ENCODE measurements at regions not wholly inside any gene's neighbourhood (a gene's known extent, or its start where the extent isn't known, plus 50 kb on each side); places are given as distances from the start of the nearest gene placed in this dataset.

- TF ChIP-seq CTCF (IDR thresholded peaks at IDR 0.05; ENCODE audit: low read depth, low read length): no peak
- TF ChIP-seq POLR2A (IDR thresholded peaks at IDR 0.05; ENCODE audit: extremely low read depth, insufficient read length): no peak
- no peak for TF ChIP-seq MYC (IDR thresholded peaks at IDR 0.05; ENCODE audit: low read depth, low read length)
- no peak for TF ChIP-seq MAX (IDR thresholded peaks at IDR 0.05; ENCODE audit: low read depth, low read length)
Observed at GRCh38 chr13:107258599-107259187, 690.8 kb upstream of the ARGLU1 start.

Data from NB4 (cell line).